ENCODE measurements at regions not wholly inside any gene's neighbourhood (a gene's known extent, or its start where the extent isn't known, plus 50 kb on each side); places are given as distances from the start of the nearest gene placed in this dataset.

- no peak overlapping the region for H3K4me3 ChIP-seq
- intact Hi-C loops (cut with micrococcal nuclease): no loop called here
- no peak overlapping the region for H3K27ac ChIP-seq (replicated peaks)
- no peaks in the 10 kb centered on the region for H3K27me3 ChIP-seq (ENCODE audit: low read depth)
- H3K4me1 ChIP-seq: no peaks in the 10 kb centered on the region
- DNase-seq: no peak
- peaks cover 21% of the 10 kb centered on the region for H3K9me3 ChIP-seq (replicated peaks)
- TF ChIP-seq CTCF (IDR thresholded peaks at IDR 0.05; ENCODE audit: borderline replicate concordance): no peak
- H3K36me3 ChIP-seq: no peaks in the 10 kb centered on the region
Measured at GRCh38 chr11:38498721-38499120, 1900.7 kb upstream of the RAG2 start.

GRCh38 chr11:38491986-38492385 lies 1894.0 kb upstream of the RAG2 start:
- no peak overlapping the region for H3K4me3 ChIP-seq
- no peaks in the 10 kb centered on the region for H3K36me3 ChIP-seq
- intact Hi-C loops (cut with micrococcal nuclease): no loop called here
- H3K27me3 ChIP-seq (ENCODE audit: low read depth): no peaks in the 10 kb centered on the region
- no peak overlapping the region for H3K27ac ChIP-seq (replicated peaks)
- DNase-seq: no peak
- no peaks in the 10 kb centered on the region for H3K4me1 ChIP-seq
- TF ChIP-seq CTCF (IDR thresholded peaks at IDR 0.05; ENCODE audit: borderline replicate concordance): no peak
- H3K9me3 ChIP-seq (replicated peaks): no peaks in the 10 kb centered on the region

GRCh38 chr11:38481391-38481790 lies 1883.4 kb upstream of the RAG2 start:
- no peaks in the 10 kb centered on the region for H3K4me1 ChIP-seq
- H3K4me3 ChIP-seq: no peak overlapping the region
- DNase-seq: no peak
- H3K9me3 ChIP-seq (replicated peaks): no peaks in the 10 kb centered on the region
- no peak for TF ChIP-seq CTCF (IDR thresholded peaks at IDR 0.05; ENCODE audit: borderline replicate concordance)
- no peaks in the 10 kb centered on the region for H3K27me3 ChIP-seq (ENCODE audit: low read depth)
- H3K27ac ChIP-seq (replicated peaks): no peak overlapping the region
- H3K36me3 ChIP-seq: no peaks in the 10 kb centered on the region
- intact Hi-C loops (cut with micrococcal nuclease): no loop called here

- H3K36me3 ChIP-seq: no peaks in the 10 kb centered on the region
- H3K27ac ChIP-seq (replicated peaks): no peak overlapping the region
- H3K27me3 ChIP-seq (ENCODE audit: low read depth): no peaks in the 10 kb centered on the region
- no peaks in the 10 kb centered on the region for H3K4me1 ChIP-seq
- no peak for DNase-seq
- H3K9me3 ChIP-seq (replicated peaks): no peaks in the 10 kb centered on the region
- intact Hi-C loops (cut with micrococcal nuclease): no loop called here
- no peak overlapping the region for H3K4me3 ChIP-seq
- TF ChIP-seq CTCF (IDR thresholded peaks at IDR 0.05; ENCODE audit: borderline replicate concordance): no peak
Measured at GRCh38 chr11:38476808-38477575, 1879.0 kb upstream of the RAG2 start.

- Histone ChIP-seq H3K9me3 (replicated peaks) (no peaks in the 10 kb centered on the region), H3K27me3 (ENCODE audit: low read depth) (no peaks in the 10 kb centered on the region), H3K4me3 (no peak overlapping the region), H3K27ac (replicated peaks) (peak overlapping the region; percentile 38), H3K4me1 (no peaks in the 10 kb centered on the region), H3K36me3 (no peaks in the 10 kb centered on the region)
- no peak for TF ChIP-seq CTCF (IDR thresholded peaks at IDR 0.05; ENCODE audit: borderline replicate concordance)
- DNase-seq: peak; percentile 21
- intact Hi-C loops (cut with micrococcal nuclease): no loop called here
Measured at GRCh38 chr11:38461751-38462150, 1863.7 kb upstream of the RAG2 start.

Measured in left ventricle myocardium inferior (tissue), 1 donor.